Thyroid gland (tissue), 4 donors: ENCODE measurements at regions not wholly inside any gene's neighbourhood (a gene's known extent, or its start where the extent isn't known, plus 50 kb on each side); places are given as distances from the start of the nearest gene placed in this dataset.

Experiments used
- POLR2A ChIP-seq, 2 donors: fragments of 450-650 bp; IDR thresholded peaks; one replicate each; pipeline ENCODE4 v1.6.1; 2017; ENCODE audit warnings: antibody characterized with exemption in 2 of 2, mild to moderate bottlenecking in 2 of 2, moderate library complexity in 1 of 2
- TF ChIP-seq, protein P1 (sequence below), 6 experiments: fragments of 200-600 bp in 3 of 6; fragments of 450-650 bp in 3 of 6; sonication (generic) in 3 of 6; IDR thresholded peaks; one replicate each; pipeline ENCODE4 v1.5.1; 2016 to 2019; ENCODE audit warnings: antibody characterized with exemption in 6 of 6, mild to moderate bottlenecking in 2 of 6, inconsistent platforms in 1 of 6, moderate library complexity in 1 of 6

GRCh38 chr2:153059338-153060052 is 341.1 kb downstream of the ARL6IP6 start:
- TF ChIP-seq, protein P1, sequence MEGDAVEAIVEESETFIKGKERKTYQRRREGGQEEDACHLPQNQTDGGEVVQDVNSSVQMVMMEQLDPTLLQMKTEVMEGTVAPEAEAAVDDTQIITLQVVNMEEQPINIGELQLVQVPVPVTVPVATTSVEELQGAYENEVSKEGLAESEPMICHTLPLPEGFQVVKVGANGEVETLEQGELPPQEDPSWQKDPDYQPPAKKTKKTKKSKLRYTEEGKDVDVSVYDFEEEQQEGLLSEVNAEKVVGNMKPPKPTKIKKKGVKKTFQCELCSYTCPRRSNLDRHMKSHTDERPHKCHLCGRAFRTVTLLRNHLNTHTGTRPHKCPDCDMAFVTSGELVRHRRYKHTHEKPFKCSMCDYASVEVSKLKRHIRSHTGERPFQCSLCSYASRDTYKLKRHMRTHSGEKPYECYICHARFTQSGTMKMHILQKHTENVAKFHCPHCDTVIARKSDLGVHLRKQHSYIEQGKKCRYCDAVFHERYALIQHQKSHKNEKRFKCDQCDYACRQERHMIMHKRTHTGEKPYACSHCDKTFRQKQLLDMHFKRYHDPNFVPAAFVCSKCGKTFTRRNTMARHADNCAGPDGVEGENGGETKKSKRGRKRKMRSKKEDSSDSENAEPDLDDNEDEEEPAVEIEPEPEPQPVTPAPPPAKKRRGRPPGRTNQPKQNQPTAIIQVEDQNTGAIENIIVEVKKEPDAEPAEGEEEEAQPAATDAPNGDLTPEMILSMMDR (IDR thresholded peaks at IDR 0.05): no peak
- TF ChIP-seq POLR2A (IDR thresholded peaks at IDR 0.05): no peak
